ENCODE measurements at regions not wholly inside any gene's neighbourhood (a gene's known extent, or its start where the extent isn't known, plus 50 kb on each side); places are given as distances from the start of the nearest gene placed in this dataset.

DNA sequence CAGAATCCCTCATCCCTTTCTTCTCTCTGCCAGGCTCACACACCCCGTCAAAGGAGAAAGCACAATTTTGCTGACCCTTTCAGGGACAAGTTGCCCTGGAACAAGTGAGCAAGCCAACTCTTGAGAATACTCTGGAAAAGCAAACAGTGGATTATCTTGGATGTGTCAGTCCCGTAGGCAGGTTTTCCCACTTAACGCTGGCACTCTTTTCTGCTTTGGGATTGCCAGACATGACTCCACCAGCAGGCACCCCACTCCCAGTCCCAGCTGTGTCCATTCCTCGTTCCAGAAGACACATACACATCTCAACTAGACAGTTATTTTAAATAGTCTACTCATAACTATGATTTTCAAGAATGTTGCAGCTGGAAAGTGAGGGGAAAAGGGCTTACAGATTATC lies 145.5 kb upstream of the CDKN3 start:
- TF ChIP-seq CTCF (IDR thresholded peaks at IDR 0.05; ENCODE audit: low read depth, low read length, poor library complexity, severe bottlenecking), result no peak
- no peak for TF ChIP-seq EZH2phosphoT487 (IDR thresholded peaks at IDR 0.05; ENCODE audit: borderline replicate concordance, low read length)
